OCI-LY1 (cell line): ENCODE measurements at regions not wholly inside any gene's neighbourhood (a gene's known extent, or its start where the extent isn't known, plus 50 kb on each side); places are given as distances from the start of the nearest gene placed in this dataset.

Source experiments
- H2AFZ ChIP-seq: fragments of 200-600 bp; sonication (generic), shearing (Covaris generic); 2 replicates; pipeline ENCODE4 v1.6.0; 2014; ENCODE audit warnings: antibody characterized with exemption, mild to moderate bottlenecking, low read length
- H3F3A ChIP-seq: fragments of 200-600 bp; sonication (generic), shearing (Covaris generic); 2 replicates; pipeline ENCODE4 v1.6.0; 2014; ENCODE audit warnings: mild to moderate bottlenecking, antibody characterized with exemption, low read length, moderate library complexity; ENCODE audit not compliant: insufficient read depth
- H3K27ac ChIP-seq: fragments of 200-600 bp; sonication (generic); 2 replicates; pipeline ENCODE4 v1.5.1; 2014; ENCODE audit warnings: low read length, mixed run types, mild to moderate bottlenecking, low read depth; ENCODE audit not compliant: poor library complexity, severe bottlenecking
- H3K27me3 ChIP-seq: fragments of 200-600 bp; sonication (generic); 2 replicates; pipeline ENCODE4 v1.6.0; 2014; ENCODE audit warnings: antibody characterized with exemption, mild to moderate bottlenecking, low read length, moderate library complexity; ENCODE audit not compliant: insufficient read depth
- H3K36me3 ChIP-seq: fragments of 200-600 bp; sonication (generic); 2 replicates; pipeline ENCODE4 v1.6.1; 2014; ENCODE audit warnings: mild to moderate bottlenecking, antibody characterized with exemption, low read length, moderate library complexity, mixed read lengths; ENCODE audit not compliant: insufficient read depth
- H3K4me1 ChIP-seq: fragments of 200-600 bp; sonication (generic); 2 replicates; pipeline ENCODE4 v1.5.1; 2014; ENCODE audit warnings: mild to moderate bottlenecking, low read length, moderate library complexity; ENCODE audit not compliant: insufficient read depth, severe bottlenecking
- H3K4me2 ChIP-seq: fragments of 200-600 bp; sonication (generic), shearing (Covaris generic); 2 replicates; pipeline ENCODE4 v1.6.1; 2014; ENCODE audit warnings: low read length
- H3K4me3 ChIP-seq: fragments of 200-600 bp; sonication (generic); 2 replicates; pipeline ENCODE4 v1.5.1; 2014; ENCODE audit warnings: low read length, low read depth, mild to moderate bottlenecking, mixed read lengths; ENCODE audit not compliant: poor library complexity, severe bottlenecking
- H3K79me2 ChIP-seq: fragments of 200-600 bp; shearing (Covaris generic); 2 replicates; pipeline ENCODE4 v1.6.1; 2016; ENCODE audit warnings: mixed run types, low read length, mixed read lengths; ENCODE audit not compliant: insufficient read depth
- H3K9ac ChIP-seq: fragments of 200-600 bp; sonication (generic), shearing (Covaris generic); 2 replicates; pipeline ENCODE4 v1.6.1; 2014; ENCODE audit warnings: mild to moderate bottlenecking, low read length, mixed read lengths
- H3K9me2 ChIP-seq: fragments of 200-600 bp; sonication (generic), shearing (Covaris generic); 2 replicates; pipeline ENCODE4 v1.6.1; 2014; ENCODE audit warnings: low read depth, mild to moderate bottlenecking, low read length, mixed read lengths
- H3K9me3 ChIP-seq: fragments of 200-600 bp; shearing (Covaris generic); 2 replicates; pipeline ENCODE4 v1.6.1; 2014; ENCODE audit warnings: low read length, mixed read lengths
- H4K20me1 ChIP-seq: fragments of 200-600 bp; sonication (generic), shearing (Covaris generic); 2 replicates; pipeline ENCODE4 v1.6.0; 2016; ENCODE audit warnings: mild to moderate bottlenecking, low read length; ENCODE audit not compliant: insufficient read depth
- CTCF ChIP-seq: fragments of 200-600 bp; sonication (generic), shearing (Covaris generic); IDR thresholded peaks from 2 replicates; pipeline ENCODE4 v1.5.1; 2017; ENCODE audit warnings: mild to moderate bottlenecking, antibody characterized with exemption, low read length, moderate library complexity, mixed read lengths
- EZH2 ChIP-seq: fragments of 200-600 bp; sonication (generic), shearing (Covaris generic); IDR thresholded peaks from 2 replicates; pipeline ENCODE4 v1.8.0; 2017; ENCODE audit warnings: borderline replicate concordance, mixed run types, mild to moderate bottlenecking, antibody characterized with exemption, low read length, moderate library complexity, mixed read lengths

GRCh38 chr11:113626736-113627135 is 79.4 kb downstream of the TMPRSS5 start:
- no peaks in the 10 kb centered on the region for H3F3A ChIP-seq
- no peaks in the 10 kb centered on the region for H3K79me2 ChIP-seq
- TF ChIP-seq CTCF (no peak), EZH2 (no peak)
- no peaks in the 10 kb centered on the region for H4K20me1 ChIP-seq
- no peaks in the 10 kb centered on the region for H3K4me1 ChIP-seq
- no peak overlapping the region for H3K9ac ChIP-seq
- H3K27ac ChIP-seq, result no peak overlapping the region
- H3K27me3 ChIP-seq, result no peaks in the 10 kb centered on the region
- H3K4me3 ChIP-seq, result no peak overlapping the region
- H3K9me2 ChIP-seq, result no peaks in the 10 kb centered on the region
- no peak overlapping the region for H2AFZ ChIP-seq
- no peak overlapping the region for H3K4me2 ChIP-seq
- no peaks in the 10 kb centered on the region for H3K36me3 ChIP-seq
- H3K9me3 ChIP-seq, result no peaks in the 10 kb centered on the region

GRCh38 chr11:113623114-113623513 is 83.0 kb downstream of the TMPRSS5 start:
- Histone ChIP-seq H4K20me1 (no peaks in the 10 kb centered on the region), H3F3A (no peaks in the 10 kb centered on the region), H3K4me1 (no peaks in the 10 kb centered on the region), H2AFZ (no peak overlapping the region), H3K79me2 (no peaks in the 10 kb centered on the region), H3K9ac (no peak overlapping the region), H3K36me3 (no peaks in the 10 kb centered on the region), H3K4me3 (no peak overlapping the region), H3K9me3 (no peaks in the 10 kb centered on the region), H3K27me3 (no peaks in the 10 kb centered on the region), H3K4me2 (no peak overlapping the region), H3K27ac (no peak overlapping the region), H3K9me2 (no peaks in the 10 kb centered on the region)
- no peak for TF ChIP-seq EZH2
- TF ChIP-seq CTCF, result no peak

- no peaks in the 10 kb centered on the region for H4K20me1 ChIP-seq
- no peaks in the 10 kb centered on the region for H3K79me2 ChIP-seq
- no peak overlapping the region for H2AFZ ChIP-seq
- peaks cover 9% of the 10 kb centered on the region for H3K4me1 ChIP-seq
- H3K9me3 ChIP-seq, result no peaks in the 10 kb centered on the region
- no peak overlapping the region for H3K9ac ChIP-seq
- no peaks in the 10 kb centered on the region for H3K36me3 ChIP-seq
- TF ChIP-seq EZH2, result no peak
- no peaks in the 10 kb centered on the region for H3F3A ChIP-seq
- H3K4me2 ChIP-seq, result no peak overlapping the region
- no peaks in the 10 kb centered on the region for H3K27me3 ChIP-seq
- no peaks in the 10 kb centered on the region for H3K9me2 ChIP-seq
- no peak overlapping the region for H3K4me3 ChIP-seq
- no peak overlapping the region for H3K27ac ChIP-seq
These were observed 87.7 kb downstream of the TMPRSS5 start for GRCh38 chr11:113618360-113618759.

GRCh38 chr11:113615773-113616172 is 90.3 kb downstream of the TMPRSS5 start:
- Histone ChIP-seq H2AFZ (no peak overlapping the region), H3K27me3 (no peaks in the 10 kb centered on the region), H3K36me3 (no peaks in the 10 kb centered on the region), H3K9me3 (no peaks in the 10 kb centered on the region), H3F3A (no peaks in the 10 kb centered on the region), H4K20me1 (no peaks in the 10 kb centered on the region), H3K9ac (no peak overlapping the region), H3K27ac (no peak overlapping the region), H3K9me2 (no peaks in the 10 kb centered on the region), H3K79me2 (no peaks in the 10 kb centered on the region), H3K4me3 (no peak overlapping the region), H3K4me2 (no peak overlapping the region), H3K4me1 (peaks cover 9% of the 10 kb centered on the region)
- TF ChIP-seq EZH2, result no peak
